Activated naive CD4-positive, alpha-beta T cell treated with anti-CD3 and anti-CD28 coated beads, Interleukin-2, amount 50 U/mL, for 24 hours (primary cell): ENCODE measurements at regions not wholly inside any gene's neighbourhood (a gene's known extent, or its start where the extent isn't known, plus 50 kb on each side); places are given as distances from the start of the nearest gene placed in this dataset.

Source experiments
- H3K27ac Mint-ChIP-seq: one replicate; pipeline ENCODE4 v1.8.0; 2021; ENCODE audit warnings: mild to moderate bottlenecking, mixed read lengths
- H3K27me3 Mint-ChIP-seq: one replicate; pipeline ENCODE4 v1.8.0; 2021; ENCODE audit warnings: mixed read lengths
- H3K36me3 Mint-ChIP-seq: one replicate; pipeline ENCODE4 v1.8.0; 2021; ENCODE audit warnings: mixed read lengths
- H3K4me1 Mint-ChIP-seq: one replicate; pipeline ENCODE4 v1.8.0; 2021; ENCODE audit warnings: mixed read lengths
- H3K4me3 Mint-ChIP-seq: one replicate; pipeline ENCODE4 v1.8.0; 2021; ENCODE audit warnings: mild to moderate bottlenecking, mixed read lengths
- H3K9me3 Mint-ChIP-seq: one replicate; pipeline ENCODE4 v1.8.0; 2021; ENCODE audit warnings: mixed read lengths

DNA sequence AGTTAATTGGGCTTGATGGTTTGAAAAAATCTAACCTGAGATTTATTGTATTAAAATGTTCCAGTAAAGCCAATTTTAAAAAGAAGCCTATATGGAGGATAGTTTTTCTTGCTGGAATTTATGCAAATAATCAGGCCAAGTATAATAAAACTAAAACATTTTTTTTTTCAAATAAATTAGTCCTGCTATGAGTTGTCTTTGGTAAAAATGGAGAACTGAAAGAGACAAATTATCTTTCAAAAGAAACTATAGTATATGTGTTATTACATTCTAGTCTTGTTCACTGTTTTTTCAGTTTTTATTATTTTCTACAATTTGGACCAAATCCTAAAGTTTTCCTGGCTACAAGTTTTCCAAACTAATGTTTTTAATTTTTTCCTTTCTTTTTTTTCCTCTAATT lies 468.9 kb downstream of the UQCRFS1 start:
- Mint-ChIP-seq H3K27me3 (peaks cover 2% of the 10 kb centered on the region), H3K4me3 (no peak overlapping the region), H3K27ac (no peak overlapping the region), H3K9me3 (no peaks in the 10 kb centered on the region), H3K36me3 (no peaks in the 10 kb centered on the region), H3K4me1 (no peaks in the 10 kb centered on the region)

DNA sequence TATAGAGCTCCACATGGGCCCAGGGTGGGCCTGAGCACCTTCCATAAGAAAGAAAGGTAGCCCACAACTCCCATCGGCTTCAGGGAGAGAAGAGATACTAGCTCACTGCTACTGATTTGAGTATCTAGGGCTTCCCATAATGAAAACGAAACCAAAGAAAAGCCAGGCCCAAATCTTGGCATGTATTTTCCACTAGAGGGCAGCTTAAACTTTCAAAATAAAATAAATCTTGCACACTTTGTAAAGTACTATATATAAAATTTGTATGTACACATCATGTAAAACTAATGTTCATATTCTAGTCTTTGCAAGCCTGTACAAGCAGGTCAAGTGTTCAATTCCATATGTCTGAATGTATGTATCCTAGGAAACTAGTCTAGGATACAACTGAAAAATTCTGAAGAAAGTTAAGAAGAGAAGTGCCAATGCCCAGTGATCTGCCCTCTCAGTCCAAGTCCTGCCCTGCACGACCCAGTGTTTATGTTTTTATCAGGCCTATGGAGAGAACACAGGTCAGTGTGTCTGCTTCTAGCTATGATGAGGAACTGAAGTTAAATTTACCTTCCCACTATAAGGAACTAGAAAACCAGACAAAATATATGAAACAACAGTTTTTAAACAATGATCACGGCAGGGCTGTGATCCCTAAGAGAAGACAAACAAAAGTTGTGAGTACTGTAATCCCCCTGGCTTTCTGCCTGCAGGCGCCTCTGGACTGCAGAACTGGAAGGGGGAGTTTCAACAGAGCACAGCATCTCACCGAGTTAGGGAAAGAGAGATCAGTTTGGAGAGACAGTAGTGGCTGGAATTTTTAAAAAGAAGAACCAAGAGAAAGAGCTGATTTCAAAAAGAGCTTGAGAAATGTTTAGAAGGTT lies 475.7 kb downstream of the UQCRFS1 start:
- Mint-ChIP-seq H3K4me1 (peaks cover 5% of the 10 kb centered on the region), H3K36me3 (peaks cover 1% of the 10 kb centered on the region), H3K4me3 (no peak overlapping the region), H3K27me3 (peaks cover 3% of the 10 kb centered on the region), H3K9me3 (no peaks in the 10 kb centered on the region), H3K27ac (no peak overlapping the region)

DNA sequence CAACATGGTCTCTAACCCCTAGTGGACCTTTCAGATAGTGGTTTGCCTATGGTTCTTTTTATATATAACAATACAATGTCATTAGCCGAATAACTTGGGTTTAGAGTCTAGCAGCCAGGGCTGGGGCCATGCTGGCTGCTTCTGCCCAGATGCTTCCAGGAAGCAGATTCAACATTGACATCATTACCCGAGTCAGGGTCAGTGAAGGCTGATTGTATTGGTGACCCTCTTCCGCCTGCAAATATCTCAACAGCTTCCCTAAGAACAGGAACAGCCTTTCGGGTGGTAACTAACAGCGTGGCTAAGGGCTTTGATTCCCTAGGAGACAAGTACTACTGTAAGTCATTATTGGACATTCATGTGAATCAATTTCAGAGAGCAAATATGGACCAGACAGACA lies 476.4 kb downstream of the UQCRFS1 start:
- no peak overlapping the region for H3K27ac Mint-ChIP-seq
- H3K4me3 Mint-ChIP-seq: no peak overlapping the region
- peaks cover 1% of the 10 kb centered on the region for H3K36me3 Mint-ChIP-seq
- no peaks in the 10 kb centered on the region for H3K9me3 Mint-ChIP-seq
- H3K27me3 Mint-ChIP-seq: peaks cover 3% of the 10 kb centered on the region
- peaks cover 5% of the 10 kb centered on the region for H3K4me1 Mint-ChIP-seq

DNA sequence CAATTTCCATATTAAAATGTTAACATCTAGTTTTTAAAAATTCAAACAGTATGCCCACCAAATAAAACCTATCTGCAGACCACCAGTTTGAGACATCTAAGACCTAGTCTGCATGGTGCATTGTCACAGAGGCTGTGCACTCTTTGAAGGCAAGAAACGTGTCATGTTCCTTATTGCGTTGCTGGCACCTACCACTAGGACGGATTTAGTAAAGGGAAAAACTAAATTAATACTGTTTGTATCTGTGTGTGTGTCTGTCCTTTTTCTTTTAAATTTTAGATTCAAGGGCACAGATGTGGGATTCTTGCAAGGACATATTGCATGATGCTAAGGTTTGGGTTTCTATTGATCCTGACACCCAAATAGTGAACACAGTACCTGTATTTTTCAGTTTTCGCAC lies 481.4 kb downstream of the UQCRFS1 start:
- Mint-ChIP-seq H3K9me3 (no peaks in the 10 kb centered on the region), H3K27me3 (peaks cover 26% of the 10 kb centered on the region), H3K36me3 (peaks cover 1% of the 10 kb centered on the region), H3K4me3 (no peak overlapping the region), H3K27ac (no peak overlapping the region), H3K4me1 (peaks cover 10% of the 10 kb centered on the region)

DNA sequence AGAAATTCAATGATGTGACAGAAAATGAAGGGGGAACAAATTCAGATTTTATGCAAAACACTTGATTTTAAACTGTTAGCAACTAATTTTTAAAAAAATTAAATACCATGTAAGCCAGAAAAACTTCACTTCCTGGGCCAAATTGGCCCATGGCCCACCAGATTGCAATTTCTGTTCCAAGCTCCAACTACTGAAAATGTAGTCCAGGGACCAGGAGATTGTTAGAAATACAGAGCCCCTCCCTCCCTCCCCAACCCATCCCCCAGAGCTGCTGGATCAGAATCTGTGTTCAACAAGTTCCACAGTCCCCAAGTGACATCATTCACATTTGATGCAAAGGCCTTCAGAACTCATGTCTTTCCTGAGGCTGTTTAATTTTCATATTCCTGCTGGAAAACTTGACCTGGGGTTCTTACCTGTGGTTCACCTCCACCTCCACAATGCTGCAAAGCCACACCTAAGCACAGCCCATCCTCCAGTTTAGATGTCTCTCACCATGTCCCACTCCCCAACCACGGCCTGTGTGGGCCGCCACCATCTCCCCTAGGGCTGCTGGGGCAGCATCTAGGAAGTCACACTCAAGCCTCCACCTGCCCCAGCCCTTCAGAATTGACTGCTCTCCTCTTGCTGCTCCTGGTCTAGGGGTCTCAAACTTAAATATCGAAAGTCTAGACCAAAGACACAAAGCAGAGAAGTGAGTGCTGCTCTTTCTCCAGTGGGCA lies 482.0 kb downstream of the UQCRFS1 start:
- H3K9me3 Mint-ChIP-seq: no peaks in the 10 kb centered on the region
- peaks cover 31% of the 10 kb centered on the region for H3K27me3 Mint-ChIP-seq
- H3K27ac Mint-ChIP-seq: no peak overlapping the region
- no peak overlapping the region for H3K4me3 Mint-ChIP-seq
- peaks cover 1% of the 10 kb centered on the region for H3K36me3 Mint-ChIP-seq
- peaks cover 10% of the 10 kb centered on the region for H3K4me1 Mint-ChIP-seq

DNA sequence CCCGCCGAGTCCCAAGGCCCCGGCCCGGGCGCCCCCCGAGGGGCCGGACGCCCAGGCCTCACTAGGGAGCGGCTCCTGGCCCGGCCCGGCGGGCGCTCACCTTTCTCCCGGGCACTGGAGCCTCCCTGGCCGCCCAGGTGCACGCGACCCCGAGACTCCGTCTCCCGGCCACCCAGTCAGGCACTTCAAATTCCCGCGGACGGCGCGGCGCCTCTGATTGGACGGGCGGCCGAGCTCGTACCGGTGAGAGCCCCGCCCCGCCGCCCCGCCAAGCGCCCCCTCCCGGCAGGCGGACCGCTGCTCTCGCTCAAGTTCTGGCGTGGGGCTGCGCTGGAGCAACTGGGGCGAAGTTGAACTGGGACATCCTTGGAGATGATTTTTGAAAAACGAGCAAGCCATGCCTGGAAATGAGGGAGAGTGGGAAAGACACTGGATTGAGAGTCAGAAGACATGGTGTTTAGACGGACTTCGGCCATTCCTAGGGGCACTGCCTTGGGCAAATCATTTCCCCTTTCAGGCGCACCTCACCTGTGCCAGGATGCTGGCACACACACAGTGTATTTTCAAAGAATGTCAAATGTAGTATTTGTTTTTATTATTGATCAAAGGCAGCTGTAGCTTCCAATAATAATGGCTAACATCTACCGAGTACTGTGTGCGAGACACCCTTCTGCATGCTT lies 485.3 kb downstream of the UQCRFS1 start:
- no peaks in the 10 kb centered on the region for H3K9me3 Mint-ChIP-seq
- H3K4me3 Mint-ChIP-seq: peak overlapping the region; percentile 51
- no peak overlapping the region for H3K27ac Mint-ChIP-seq
- peaks cover 10% of the 10 kb centered on the region for H3K4me1 Mint-ChIP-seq
- no peaks in the 10 kb centered on the region for H3K36me3 Mint-ChIP-seq
- peaks cover 38% of the 10 kb centered on the region for H3K27me3 Mint-ChIP-seq

DNA sequence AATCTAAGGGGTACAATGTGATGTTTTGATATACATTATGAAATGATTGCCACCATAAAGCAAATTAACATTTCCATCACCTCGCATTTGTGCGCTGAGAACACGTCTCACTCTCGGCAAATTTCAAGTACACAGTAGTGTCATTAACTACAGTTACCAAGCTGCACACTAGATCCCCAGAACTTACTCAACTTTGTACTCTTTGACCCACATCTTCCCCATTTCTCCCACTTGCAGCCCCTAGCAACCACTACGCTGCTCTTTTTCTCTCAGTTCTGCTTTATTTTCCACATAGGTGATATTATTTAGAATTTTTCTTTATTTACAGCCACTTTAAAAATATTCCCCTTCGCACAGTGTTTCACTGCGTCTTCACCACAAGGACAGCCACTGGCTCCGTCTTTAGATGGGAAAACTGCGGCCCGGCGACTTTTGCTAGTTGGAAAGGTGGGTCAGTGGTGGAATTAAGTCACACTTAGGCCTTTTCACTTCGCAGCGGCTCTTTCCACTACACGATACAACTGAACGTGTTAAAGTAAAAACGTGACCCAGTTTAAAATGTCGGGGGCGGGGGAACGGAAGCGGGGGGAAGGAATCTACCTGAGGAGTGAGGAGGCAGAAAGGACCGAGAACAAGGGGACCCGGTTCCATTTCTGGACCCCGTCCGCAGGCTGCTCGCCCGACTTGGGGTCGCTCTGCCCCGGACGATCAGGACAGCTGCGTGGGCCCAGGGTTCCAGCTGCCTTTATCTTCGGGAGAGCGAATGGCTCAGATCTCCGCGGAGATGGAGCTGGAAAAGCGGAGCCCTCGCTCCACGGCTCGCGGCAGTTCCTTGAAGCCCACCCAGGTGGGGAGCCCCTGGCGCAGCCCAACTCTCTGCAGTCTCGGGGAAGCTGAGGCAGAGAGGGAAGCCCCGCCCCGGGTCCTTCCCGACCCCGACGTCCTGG lies 486.1 kb downstream of the UQCRFS1 start:
- H3K4me1 Mint-ChIP-seq: peaks cover 10% of the 10 kb centered on the region
- no peaks in the 10 kb centered on the region for H3K36me3 Mint-ChIP-seq
- H3K27me3 Mint-ChIP-seq: peaks cover 38% of the 10 kb centered on the region
- peak overlapping the region; percentile 31 for H3K4me3 Mint-ChIP-seq
- H3K9me3 Mint-ChIP-seq: no peaks in the 10 kb centered on the region
- H3K27ac Mint-ChIP-seq: no peak overlapping the region

DNA sequence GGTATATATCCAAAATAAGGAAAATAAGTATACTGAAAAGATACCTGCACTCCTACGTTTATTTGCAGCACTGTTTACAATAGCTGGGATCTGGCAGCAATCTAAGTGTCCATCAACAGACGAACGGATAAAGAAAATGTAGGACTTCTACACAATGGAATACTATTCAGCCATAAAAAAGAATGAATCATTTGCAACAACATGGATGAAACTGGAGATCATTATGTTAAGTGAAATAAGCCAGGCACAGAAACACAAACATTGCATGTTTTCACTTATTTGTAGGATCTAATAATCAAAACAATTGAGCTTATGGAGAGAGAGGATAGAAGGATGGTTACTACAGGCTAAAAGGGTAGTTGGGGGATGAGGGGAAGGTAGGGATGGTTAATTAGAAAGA lies 494.0 kb downstream of the UQCRFS1 start:
- no peaks in the 10 kb centered on the region for H3K9me3 Mint-ChIP-seq
- no peaks in the 10 kb centered on the region for H3K36me3 Mint-ChIP-seq
- H3K4me1 Mint-ChIP-seq: no peaks in the 10 kb centered on the region
- no peak overlapping the region for H3K27ac Mint-ChIP-seq
- peaks cover 1% of the 10 kb centered on the region for H3K27me3 Mint-ChIP-seq
- H3K4me3 Mint-ChIP-seq: no peak overlapping the region

DNA sequence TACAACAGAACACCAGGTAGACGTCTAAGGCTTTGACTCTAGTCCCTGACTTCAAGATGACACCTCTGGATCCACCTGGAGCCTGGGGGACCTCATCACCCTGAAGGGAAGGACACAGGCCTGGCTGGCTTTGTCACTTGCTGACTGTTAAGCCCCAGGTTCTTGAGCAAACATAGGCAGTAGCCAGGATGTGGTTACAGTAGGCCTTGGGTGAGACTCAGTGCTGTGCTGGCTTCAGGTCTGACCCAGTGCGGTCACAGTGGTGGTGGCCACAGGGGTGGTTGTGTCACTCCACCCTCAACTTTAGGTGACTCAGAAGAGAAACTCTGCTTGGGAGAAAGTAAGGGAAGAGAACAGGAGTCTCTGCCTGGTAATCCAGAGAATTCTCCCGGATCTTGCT lies 497.8 kb downstream of the UQCRFS1 start:
- Mint-ChIP-seq H3K36me3 (no peaks in the 10 kb centered on the region), H3K4me1 (no peaks in the 10 kb centered on the region), H3K4me3 (no peak overlapping the region), H3K27me3 (peaks cover 9% of the 10 kb centered on the region), H3K27ac (no peak overlapping the region), H3K9me3 (no peaks in the 10 kb centered on the region)

DNA sequence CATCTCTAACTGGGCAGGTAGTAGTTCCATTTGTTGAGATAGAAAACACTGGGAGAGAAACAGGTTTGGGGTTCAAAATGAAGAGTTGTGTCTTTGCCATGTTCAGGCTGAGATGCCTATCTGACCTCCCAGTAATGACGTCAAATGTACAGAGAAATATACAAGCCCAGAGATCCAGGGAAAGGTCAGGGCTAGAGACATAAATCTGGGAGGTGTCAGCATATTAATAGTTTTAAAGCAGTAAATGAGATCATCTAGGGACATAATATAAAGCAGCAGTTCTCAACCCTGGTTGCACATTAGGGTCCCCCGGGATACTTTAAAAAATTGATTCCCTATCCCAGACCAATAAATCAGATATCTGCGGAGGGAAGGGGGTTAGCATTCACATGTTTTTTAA lies 501.5 kb downstream of the UQCRFS1 start:
- H3K4me1 Mint-ChIP-seq: no peaks in the 10 kb centered on the region
- H3K36me3 Mint-ChIP-seq: no peaks in the 10 kb centered on the region
- H3K27me3 Mint-ChIP-seq: peaks cover 9% of the 10 kb centered on the region
- H3K4me3 Mint-ChIP-seq: no peak overlapping the region
- H3K27ac Mint-ChIP-seq: no peak overlapping the region
- no peaks in the 10 kb centered on the region for H3K9me3 Mint-ChIP-seq

DNA sequence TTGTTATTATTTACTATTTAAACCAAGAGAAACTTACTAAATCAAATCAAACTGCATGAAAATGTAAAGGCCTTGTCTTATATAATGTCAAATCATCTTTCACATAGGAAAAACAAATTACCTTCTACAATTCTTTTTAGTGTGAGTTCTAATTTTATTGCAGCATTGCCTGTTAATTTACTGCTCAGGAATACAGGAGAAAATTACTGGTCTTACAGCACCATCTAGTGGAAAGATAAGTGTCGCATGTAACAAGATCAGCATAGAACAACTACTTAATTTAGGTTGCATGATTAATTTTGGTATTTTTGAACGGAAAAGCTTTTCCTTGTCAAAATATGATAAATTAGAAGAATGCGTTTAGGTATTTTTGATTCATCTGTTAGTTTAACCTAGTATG lies 502.7 kb downstream of the UQCRFS1 start:
- no peak overlapping the region for H3K4me3 Mint-ChIP-seq
- peaks cover 8% of the 10 kb centered on the region for H3K27me3 Mint-ChIP-seq
- H3K27ac Mint-ChIP-seq: no peak overlapping the region
- H3K36me3 Mint-ChIP-seq: no peaks in the 10 kb centered on the region
- no peaks in the 10 kb centered on the region for H3K4me1 Mint-ChIP-seq
- H3K9me3 Mint-ChIP-seq: no peaks in the 10 kb centered on the region

DNA sequence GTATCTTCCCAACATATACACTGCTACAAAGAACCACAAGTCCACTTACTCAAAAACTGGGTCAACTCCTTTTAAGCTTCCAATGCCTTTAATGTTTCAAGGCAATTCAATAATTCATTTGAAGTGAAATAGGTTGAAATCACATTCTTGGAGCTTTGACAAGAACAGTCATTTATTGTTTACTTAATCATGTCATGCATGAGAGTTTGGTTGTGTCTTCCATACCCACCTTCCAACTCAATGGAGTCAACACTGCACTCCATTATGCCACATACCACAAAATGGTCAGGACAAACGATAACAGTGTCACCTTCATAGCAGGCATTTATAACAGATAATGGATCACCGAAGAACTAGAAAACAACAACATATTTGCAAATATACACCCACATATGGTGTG lies 506.3 kb downstream of the UQCRFS1 start:
- H3K4me1 Mint-ChIP-seq: no peaks in the 10 kb centered on the region
- H3K36me3 Mint-ChIP-seq: no peaks in the 10 kb centered on the region
- no peak overlapping the region for H3K4me3 Mint-ChIP-seq
- H3K9me3 Mint-ChIP-seq: no peaks in the 10 kb centered on the region
- H3K27me3 Mint-ChIP-seq: peaks cover 4% of the 10 kb centered on the region
- no peak overlapping the region for H3K27ac Mint-ChIP-seq

DNA sequence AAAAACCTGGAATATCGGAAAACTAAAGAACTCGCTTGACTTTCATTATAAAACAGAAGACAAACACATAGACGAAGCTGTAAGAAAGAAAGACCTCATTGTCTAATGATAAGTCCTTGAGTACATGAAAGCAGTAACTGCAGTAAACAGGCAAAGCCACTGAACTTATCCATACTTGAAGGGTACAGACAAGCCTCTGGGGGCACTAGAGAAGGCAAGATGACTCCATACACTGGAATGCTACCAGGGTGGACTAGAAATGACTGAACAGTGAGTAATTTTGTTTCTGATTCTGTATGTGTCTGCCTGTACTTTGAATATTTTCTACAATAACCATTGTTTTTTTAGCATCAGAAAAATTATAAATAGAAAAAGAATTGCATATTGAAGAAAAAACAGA lies 507.9 kb downstream of the UQCRFS1 start:
- Mint-ChIP-seq H3K9me3 (no peaks in the 10 kb centered on the region), H3K36me3 (no peaks in the 10 kb centered on the region), H3K27ac (no peak overlapping the region), H3K4me3 (no peak overlapping the region), H3K4me1 (no peaks in the 10 kb centered on the region), H3K27me3 (peaks cover 2% of the 10 kb centered on the region)

DNA sequence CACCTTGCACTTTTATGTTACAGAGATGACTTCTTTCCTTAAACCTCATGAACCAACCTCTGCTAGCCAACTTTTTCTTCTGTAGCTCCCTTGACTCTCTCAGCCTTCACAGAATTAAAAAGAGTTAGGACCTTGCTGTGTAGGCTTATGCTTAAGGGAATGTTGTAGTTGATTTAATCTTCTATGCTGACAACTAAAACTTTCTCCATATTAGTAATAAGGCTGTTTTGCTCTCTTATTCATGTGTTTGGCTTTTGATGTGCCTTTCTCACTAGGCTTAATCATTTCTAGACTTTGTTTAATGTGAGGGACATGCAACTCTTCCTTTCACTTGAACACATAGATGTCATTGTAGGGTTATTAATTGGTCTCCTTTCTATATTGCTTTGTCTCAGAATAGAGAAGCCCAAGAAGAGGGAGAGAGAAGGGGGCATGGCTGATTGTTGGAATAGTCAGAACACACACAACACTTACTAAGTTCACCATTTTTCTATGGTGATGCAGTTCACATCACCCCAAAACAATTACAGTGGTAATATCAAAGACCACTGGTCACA lies 509.5 kb downstream of the UQCRFS1 start:
- no peak overlapping the region for H3K4me3 Mint-ChIP-seq
- peaks cover 3% of the 10 kb centered on the region for H3K27me3 Mint-ChIP-seq
- H3K36me3 Mint-ChIP-seq: no peaks in the 10 kb centered on the region
- no peak overlapping the region for H3K27ac Mint-ChIP-seq
- no peaks in the 10 kb centered on the region for H3K4me1 Mint-ChIP-seq
- H3K9me3 Mint-ChIP-seq: no peaks in the 10 kb centered on the region

DNA sequence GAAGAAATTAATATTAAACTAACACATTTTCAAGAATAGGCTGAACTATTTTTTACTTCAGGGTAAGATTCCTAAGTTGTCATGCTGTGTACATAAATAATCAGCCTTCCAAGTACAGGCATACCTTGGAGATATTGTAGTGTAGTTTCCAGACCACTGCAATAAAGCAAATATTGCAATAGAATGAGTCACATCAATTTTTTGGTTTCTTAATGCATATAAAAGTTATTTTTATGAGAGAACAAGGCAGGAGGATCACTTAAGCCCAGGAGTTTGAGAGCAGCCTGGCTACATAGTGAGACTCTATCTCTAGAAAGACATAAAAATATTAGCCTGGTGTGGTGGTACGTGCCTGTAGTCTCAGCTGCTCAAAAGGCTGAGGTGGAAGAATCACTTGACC lies 511.5 kb downstream of the UQCRFS1 start:
- Mint-ChIP-seq H3K27me3 (peaks cover 3% of the 10 kb centered on the region), H3K27ac (no peak overlapping the region), H3K4me1 (no peaks in the 10 kb centered on the region), H3K9me3 (no peaks in the 10 kb centered on the region), H3K4me3 (no peak overlapping the region), H3K36me3 (no peaks in the 10 kb centered on the region)
